ENCODE measurements at regions not wholly inside any gene's neighbourhood (a gene's known extent, or its start where the extent isn't known, plus 50 kb on each side); places are given as distances from the start of the nearest gene placed in this dataset.

DNA sequence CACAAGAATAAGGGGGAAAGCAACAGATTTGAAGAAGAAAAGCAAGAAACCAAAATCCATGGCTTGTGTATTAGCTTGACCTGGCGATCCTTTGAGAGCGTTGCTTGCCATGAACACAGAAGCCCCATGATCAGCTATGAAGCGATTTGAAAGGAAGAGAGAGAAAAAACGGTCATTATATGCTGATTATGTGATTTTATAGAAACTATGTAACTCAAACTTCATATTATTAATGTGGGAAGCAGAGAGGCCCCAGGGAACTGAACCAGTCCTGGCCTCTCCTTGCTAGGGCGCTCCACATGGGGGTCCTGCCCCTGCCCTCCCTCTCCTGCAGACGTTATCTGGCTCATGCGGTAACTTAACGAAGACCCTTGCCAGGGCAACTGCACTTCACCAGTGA lies 306.1 kb upstream of the ADARB2 start:
- TF ChIP-seq, protein P1, sequence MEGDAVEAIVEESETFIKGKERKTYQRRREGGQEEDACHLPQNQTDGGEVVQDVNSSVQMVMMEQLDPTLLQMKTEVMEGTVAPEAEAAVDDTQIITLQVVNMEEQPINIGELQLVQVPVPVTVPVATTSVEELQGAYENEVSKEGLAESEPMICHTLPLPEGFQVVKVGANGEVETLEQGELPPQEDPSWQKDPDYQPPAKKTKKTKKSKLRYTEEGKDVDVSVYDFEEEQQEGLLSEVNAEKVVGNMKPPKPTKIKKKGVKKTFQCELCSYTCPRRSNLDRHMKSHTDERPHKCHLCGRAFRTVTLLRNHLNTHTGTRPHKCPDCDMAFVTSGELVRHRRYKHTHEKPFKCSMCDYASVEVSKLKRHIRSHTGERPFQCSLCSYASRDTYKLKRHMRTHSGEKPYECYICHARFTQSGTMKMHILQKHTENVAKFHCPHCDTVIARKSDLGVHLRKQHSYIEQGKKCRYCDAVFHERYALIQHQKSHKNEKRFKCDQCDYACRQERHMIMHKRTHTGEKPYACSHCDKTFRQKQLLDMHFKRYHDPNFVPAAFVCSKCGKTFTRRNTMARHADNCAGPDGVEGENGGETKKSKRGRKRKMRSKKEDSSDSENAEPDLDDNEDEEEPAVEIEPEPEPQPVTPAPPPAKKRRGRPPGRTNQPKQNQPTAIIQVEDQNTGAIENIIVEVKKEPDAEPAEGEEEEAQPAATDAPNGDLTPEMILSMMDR (IDR thresholded peaks at IDR 0.05) = no peak
- TF ChIP-seq ELF4 (CRISPR knock-in tag; IDR thresholded peaks at IDR 0.05; ENCODE audit: low read depth) (no peak), TCF7 (CRISPR knock-in tag; IDR thresholded peaks at IDR 0.05; ENCODE audit: low read depth) (no peak), NR3C1 (CRISPR knock-in tag; conservative IDR thresholded peaks at IDR 0.05; ENCODE audit: low read depth) (no peak), FOXP1 (CRISPR knock-in tag; IDR thresholded peaks at IDR 0.05; ENCODE audit: borderline replicate concordance) (no peak), ZNF416 (CRISPR knock-in tag; IDR thresholded peaks at IDR 0.05) (no peak), MYBL2 (CRISPR knock-in tag; IDR thresholded peaks at IDR 0.05) (no peak), OVOL2 (CRISPR knock-in tag; IDR thresholded peaks at IDR 0.05; ENCODE audit: borderline replicate concordance) (no peak), SMAD3 (CRISPR knock-in tag; IDR thresholded peaks at IDR 0.05; ENCODE audit: borderline replicate concordance) (no peak)
- TF ChIP-seq, protein P2, sequence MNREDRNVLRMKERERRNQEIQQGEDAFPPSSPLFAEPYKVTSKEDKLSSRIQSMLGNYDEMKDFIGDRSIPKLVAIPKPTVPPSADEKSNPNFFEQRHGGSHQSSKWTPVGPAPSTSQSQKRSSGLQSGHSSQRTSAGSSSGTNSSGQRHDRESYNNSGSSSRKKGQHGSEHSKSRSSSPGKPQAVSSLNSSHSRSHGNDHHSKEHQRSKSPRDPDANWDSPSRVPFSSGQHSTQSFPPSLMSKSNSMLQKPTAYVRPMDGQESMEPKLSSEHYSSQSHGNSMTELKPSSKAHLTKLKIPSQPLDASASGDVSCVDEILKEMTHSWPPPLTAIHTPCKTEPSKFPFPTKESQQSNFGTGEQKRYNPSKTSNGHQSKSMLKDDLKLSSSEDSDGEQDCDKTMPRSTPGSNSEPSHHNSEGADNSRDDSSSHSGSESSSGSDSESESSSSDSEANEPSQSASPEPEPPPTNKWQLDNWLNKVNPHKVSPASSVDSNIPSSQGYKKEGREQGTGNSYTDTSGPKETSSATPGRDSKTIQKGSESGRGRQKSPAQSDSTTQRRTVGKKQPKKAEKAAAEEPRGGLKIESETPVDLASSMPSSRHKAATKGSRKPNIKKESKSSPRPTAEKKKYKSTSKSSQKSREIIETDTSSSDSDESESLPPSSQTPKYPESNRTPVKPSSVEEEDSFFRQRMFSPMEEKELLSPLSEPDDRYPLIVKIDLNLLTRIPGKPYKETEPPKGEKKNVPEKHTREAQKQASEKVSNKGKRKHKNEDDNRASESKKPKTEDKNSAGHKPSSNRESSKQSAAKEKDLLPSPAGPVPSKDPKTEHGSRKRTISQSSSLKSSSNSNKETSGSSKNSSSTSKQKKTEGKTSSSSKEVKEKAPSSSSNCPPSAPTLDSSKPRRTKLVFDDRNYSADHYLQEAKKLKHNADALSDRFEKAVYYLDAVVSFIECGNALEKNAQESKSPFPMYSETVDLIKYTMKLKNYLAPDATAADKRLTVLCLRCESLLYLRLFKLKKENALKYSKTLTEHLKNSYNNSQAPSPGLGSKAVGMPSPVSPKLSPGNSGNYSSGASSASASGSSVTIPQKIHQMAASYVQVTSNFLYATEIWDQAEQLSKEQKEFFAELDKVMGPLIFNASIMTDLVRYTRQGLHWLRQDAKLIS (CRISPR knock-in tag; IDR thresholded peaks at IDR 0.05; ENCODE audit: borderline replicate concordance) = no peak
- TF ChIP-seq, protein P3, sequence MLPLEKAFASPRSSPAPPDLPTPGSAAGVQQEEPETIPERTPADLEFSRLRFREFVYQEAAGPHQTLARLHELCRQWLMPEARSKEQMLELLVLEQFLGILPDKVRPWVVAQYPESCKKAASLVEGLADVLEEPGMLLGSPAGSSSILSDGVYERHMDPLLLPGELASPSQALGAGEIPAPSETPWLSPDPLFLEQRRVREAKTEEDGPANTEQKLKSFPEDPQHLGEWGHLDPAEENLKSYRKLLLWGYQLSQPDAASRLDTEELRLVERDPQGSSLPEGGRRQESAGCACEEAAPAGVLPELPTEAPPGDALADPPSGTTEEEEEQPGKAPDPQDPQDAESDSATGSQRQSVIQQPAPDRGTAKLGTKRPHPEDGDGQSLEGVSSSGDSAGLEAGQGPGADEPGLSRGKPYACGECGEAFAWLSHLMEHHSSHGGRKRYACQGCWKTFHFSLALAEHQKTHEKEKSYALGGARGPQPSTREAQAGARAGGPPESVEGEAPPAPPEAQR (CRISPR knock-in tag; IDR thresholded peaks at IDR 0.05) = no peak
- TF ChIP-seq, protein P4, sequence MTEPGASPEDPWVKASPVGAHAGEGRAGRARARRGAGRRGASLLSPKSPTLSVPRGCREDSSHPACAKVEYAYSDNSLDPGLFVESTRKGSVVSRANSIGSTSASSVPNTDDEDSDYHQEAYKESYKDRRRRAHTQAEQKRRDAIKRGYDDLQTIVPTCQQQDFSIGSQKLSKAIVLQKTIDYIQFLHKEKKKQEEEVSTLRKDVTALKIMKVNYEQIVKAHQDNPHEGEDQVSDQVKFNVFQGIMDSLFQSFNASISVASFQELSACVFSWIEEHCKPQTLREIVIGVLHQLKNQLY (CRISPR knock-in tag; IDR thresholded peaks at IDR 0.05) = no peak
